Glutamatergic neuron (in vitro differentiated cells): ENCODE measurements at regions not wholly inside any gene's neighbourhood (a gene's known extent, or its start where the extent isn't known, plus 50 kb on each side); places are given as distances from the start of the nearest gene placed in this dataset.

Source experiments
- DNase-seq: peaks from one replicate; pipeline ENCODE4 v3.0.0; 2022
- H3K27ac Mint-ChIP-seq: one replicate; pipeline ENCODE4 v1.8.0; 2020; ENCODE audit warnings: mild to moderate bottlenecking, mixed read lengths, inconsistent platforms; ENCODE audit not compliant: unreplicated experiment
- H3K27me3 Mint-ChIP-seq: one replicate; pipeline ENCODE4 v1.8.0; 2020; ENCODE audit warnings: mild to moderate bottlenecking, moderate library complexity, mixed read lengths, inconsistent platforms; ENCODE audit not compliant: unreplicated experiment
- H3K36me3 Mint-ChIP-seq: one replicate; pipeline ENCODE4 v1.8.0; 2020; ENCODE audit warnings: mild to moderate bottlenecking, mixed read lengths, inconsistent platforms; ENCODE audit not compliant: unreplicated experiment
- H3K4me1 Mint-ChIP-seq: one replicate; pipeline ENCODE4 v1.8.0; 2020; ENCODE audit warnings: mild to moderate bottlenecking, low read depth, mixed read lengths, inconsistent platforms; ENCODE audit not compliant: unreplicated experiment
- H3K4me3 Mint-ChIP-seq: one replicate; pipeline ENCODE4 v1.8.0; 2020; ENCODE audit warnings: mild to moderate bottlenecking, mixed read lengths, inconsistent platforms; ENCODE audit not compliant: unreplicated experiment
- H3K9me3 Mint-ChIP-seq: one replicate; pipeline ENCODE4 v1.8.0; 2020; ENCODE audit warnings: mild to moderate bottlenecking, moderate library complexity, mixed read lengths, inconsistent platforms; ENCODE audit not compliant: unreplicated experiment
- TF ChIP-seq, protein P1 (sequence below): fragments of 200-600 bp; sonication (generic); IDR thresholded peaks from one replicate; pipeline ENCODE4 v1.5.0; 2021; ENCODE audit not compliant: partially characterized antibody, unreplicated experiment

GRCh38 chr6:49050584-49050983 lies 412.5 kb downstream of the MMUT start:
- Mint-ChIP-seq H3K27me3 (no peaks in the 10 kb centered on the region), H3K9me3 (no peaks in the 10 kb centered on the region), H3K36me3 (no peaks in the 10 kb centered on the region), H3K4me1 (no peaks in the 10 kb centered on the region), H3K27ac (no peak overlapping the region), H3K4me3 (no peak overlapping the region)
- TF ChIP-seq, protein P1, sequence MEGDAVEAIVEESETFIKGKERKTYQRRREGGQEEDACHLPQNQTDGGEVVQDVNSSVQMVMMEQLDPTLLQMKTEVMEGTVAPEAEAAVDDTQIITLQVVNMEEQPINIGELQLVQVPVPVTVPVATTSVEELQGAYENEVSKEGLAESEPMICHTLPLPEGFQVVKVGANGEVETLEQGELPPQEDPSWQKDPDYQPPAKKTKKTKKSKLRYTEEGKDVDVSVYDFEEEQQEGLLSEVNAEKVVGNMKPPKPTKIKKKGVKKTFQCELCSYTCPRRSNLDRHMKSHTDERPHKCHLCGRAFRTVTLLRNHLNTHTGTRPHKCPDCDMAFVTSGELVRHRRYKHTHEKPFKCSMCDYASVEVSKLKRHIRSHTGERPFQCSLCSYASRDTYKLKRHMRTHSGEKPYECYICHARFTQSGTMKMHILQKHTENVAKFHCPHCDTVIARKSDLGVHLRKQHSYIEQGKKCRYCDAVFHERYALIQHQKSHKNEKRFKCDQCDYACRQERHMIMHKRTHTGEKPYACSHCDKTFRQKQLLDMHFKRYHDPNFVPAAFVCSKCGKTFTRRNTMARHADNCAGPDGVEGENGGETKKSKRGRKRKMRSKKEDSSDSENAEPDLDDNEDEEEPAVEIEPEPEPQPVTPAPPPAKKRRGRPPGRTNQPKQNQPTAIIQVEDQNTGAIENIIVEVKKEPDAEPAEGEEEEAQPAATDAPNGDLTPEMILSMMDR = no peak
- no peak for DNase-seq

DNA sequence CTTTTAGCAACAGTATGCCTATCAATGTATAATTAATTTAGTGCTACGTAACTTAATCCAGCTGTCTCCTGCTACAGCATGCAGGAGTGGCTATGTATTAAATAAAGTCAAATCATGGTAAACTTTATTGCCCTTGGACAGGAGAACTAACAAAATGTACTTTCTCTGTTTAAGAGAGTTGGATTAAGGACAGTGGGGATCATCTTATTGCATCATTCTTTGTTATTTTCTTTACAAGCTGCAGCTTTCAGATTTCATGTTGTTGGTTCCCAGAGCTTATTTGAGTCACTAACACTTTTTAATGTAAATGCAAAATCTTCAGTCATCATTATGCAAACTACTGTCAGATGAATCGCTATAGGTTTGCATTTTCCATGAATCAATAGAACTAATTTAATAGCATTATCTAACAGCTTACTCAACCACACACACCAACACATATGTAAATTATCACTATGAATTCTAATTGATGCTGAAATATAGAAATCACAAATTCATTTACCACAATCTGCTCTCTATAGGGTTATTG lies 424.7 kb downstream of the MMUT start:
- H3K27me3 Mint-ChIP-seq = no peaks in the 10 kb centered on the region
- no peaks in the 10 kb centered on the region for H3K4me1 Mint-ChIP-seq
- DNase-seq = no peak
- no peaks in the 10 kb centered on the region for H3K9me3 Mint-ChIP-seq
- TF ChIP-seq, protein P1 = no peak
- no peaks in the 10 kb centered on the region for H3K36me3 Mint-ChIP-seq
- no peak overlapping the region for H3K4me3 Mint-ChIP-seq
- H3K27ac Mint-ChIP-seq = no peak overlapping the region

DNA sequence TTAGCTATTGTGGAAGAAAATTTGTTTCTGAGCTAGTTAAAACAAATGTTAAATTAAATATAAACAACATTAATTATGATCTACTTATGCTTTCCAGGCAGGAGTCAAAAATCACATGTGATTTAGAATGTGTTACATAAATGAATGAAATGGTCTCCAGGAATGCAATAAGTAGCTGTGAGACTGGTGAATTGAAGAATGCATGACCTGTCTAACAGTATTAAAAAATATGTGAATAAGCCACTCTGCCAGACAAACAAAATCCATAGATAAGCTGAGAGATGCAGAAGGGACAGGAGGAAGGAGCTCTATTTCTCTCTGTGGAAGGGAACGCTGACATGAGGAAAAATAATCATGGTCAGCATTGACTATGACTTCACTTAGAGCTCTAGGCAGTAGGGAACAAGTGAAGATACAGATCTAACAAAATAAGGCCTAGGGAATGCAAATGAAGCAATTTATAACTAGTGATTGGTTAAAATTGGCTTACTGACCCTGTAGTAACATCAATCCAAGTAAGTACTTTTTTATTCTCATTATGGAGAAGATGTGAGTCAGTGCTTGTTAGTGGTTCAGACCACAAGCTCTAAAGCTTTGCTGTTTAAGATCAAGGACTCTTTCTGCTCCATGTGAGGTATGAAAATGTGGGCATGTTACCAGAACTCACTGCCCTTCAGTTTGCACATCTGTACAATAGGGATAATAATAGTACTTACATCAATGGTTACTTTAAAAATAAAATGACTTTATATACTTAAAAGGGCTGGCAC lies 432.6 kb downstream of the MMUT start:
- no peak for DNase-seq

DNA sequence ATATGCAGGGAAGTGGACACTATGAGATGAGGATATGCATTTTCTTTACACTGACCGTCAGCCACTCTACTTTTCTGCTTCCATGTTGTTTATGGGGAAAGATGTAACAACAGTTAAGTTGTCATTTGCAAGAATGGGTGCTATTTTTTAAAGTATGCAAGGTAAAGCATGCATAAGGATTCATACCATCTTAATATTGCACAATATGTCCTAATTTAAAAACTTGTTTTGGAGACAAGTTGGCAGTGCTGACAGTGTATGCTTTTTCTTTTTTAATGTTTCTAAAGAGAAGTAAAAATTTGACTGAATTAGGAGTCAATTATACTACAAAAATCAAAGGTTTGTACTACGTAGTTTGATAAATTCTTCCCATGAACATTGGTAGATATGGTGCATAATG lies 435.4 kb downstream of the MMUT start:
- no peak overlapping the region for H3K27ac Mint-ChIP-seq
- DNase-seq = no peak
- no peaks in the 10 kb centered on the region for H3K27me3 Mint-ChIP-seq
- no peak overlapping the region for H3K4me3 Mint-ChIP-seq
- TF ChIP-seq, protein P1 = no peak
- H3K9me3 Mint-ChIP-seq = no peaks in the 10 kb centered on the region
- no peaks in the 10 kb centered on the region for H3K4me1 Mint-ChIP-seq
- H3K36me3 Mint-ChIP-seq = no peaks in the 10 kb centered on the region

More for the DNA sequence above, 432.6 kb downstream of the MMUT start:
- Mint-ChIP-seq H3K36me3 (no peaks in the 10 kb centered on the region), H3K4me3 (no peak overlapping the region), H3K4me1 (no peaks in the 10 kb centered on the region), H3K27ac (no peak overlapping the region), H3K9me3 (no peaks in the 10 kb centered on the region), H3K27me3 (no peaks in the 10 kb centered on the region)
- TF ChIP-seq, protein P1 = no peak

- Mint-ChIP-seq H3K27ac (no peak overlapping the region), H3K4me3 (no peak overlapping the region), H3K9me3 (no peaks in the 10 kb centered on the region), H3K36me3 (no peaks in the 10 kb centered on the region), H3K27me3 (no peaks in the 10 kb centered on the region), H3K4me1 (no peaks in the 10 kb centered on the region)
- DNase-seq = no peak
- TF ChIP-seq, protein P1 = no peak
These were observed 437.5 kb downstream of the MMUT start for GRCh38 chr6:49025273-49026240.
